Body of pancreas (tissue), 4 donors: ENCODE measurements at regions not wholly inside any gene's neighbourhood (a gene's known extent, or its start where the extent isn't known, plus 50 kb on each side); places are given as distances from the start of the nearest gene placed in this dataset.

Experiments
- ATAC-seq: fragments of 150-250 bp; one replicate; pipeline ENCODE4 v1.9.1; 2016
- DNase-seq, 4 donors: peaks; one replicate each; pipeline ENCODE4 v3.0.0-alpha.2; 2019
- H3K27ac ChIP-seq, 4 donors: fragments of 200-600 bp; sonication (generic); 1 replicate in 3 of 4; 2 replicates in 1 of 4; pipeline versions ENCODE4 v1.5.1 to v1.6.1; 2016 to 2019; ENCODE audit warnings: mild to moderate bottlenecking in 1 of 4, mixed read lengths in 1 of 4, moderate library complexity in 1 of 4
- H3K27me3 ChIP-seq, 2 donors: fragments of 200-600 bp; sonication (generic); one replicate each; pipeline ENCODE4 v1.6.0; 2016; ENCODE audit warnings: mild to moderate bottlenecking in 1 of 2
- H3K36me3 ChIP-seq, 2 donors: fragments of 200-600 bp; sonication (generic); replicated peaks in 1 of 2; 2 replicates each; pipeline ENCODE4 v1.5.1; 2016; ENCODE audit warnings: low read depth in 2 of 2; ENCODE audit not compliant: insufficient read depth in 1 of 2
- H3K4me1 ChIP-seq: fragments of 200-600 bp; sonication (generic); one replicate; pipeline ENCODE4 v1.6.0; 2016
- H3K4me3 ChIP-seq, 2 donors: fragments of 200-600 bp; sonication (generic); 1 replicate in 1 of 2; 2 replicates in 1 of 2; pipeline ENCODE4 v1.5.1; 2016 to 2019
- H3K9me3 ChIP-seq, 3 donors: fragments of 200-600 bp; sonication (generic); 1 replicate in 2 of 3; 2 replicates in 1 of 3; pipeline ENCODE4 v1.5.1; 2016
- POLR2A ChIP-seq, 3 donors: fragments of 450-650 bp; IDR thresholded peaks; one replicate each; pipeline ENCODE4 v1.6.1; 2016; ENCODE audit warnings: antibody characterized with exemption in 3 of 3, mild to moderate bottlenecking in 2 of 3
- WGBS, 2 donors: methylation state at CpG; one replicate each; pipeline ENCODE4 v1.1.5; 2017; 5-methylcytosine and 5-hydroxymethylcytosine counted together
- intact Hi-C: fragments of 100-400 bp; cut with DNase I; formaldehyde crosslinking; loops from one replicate; pipeline ENCODE4 v1.15.1; 2023
- TF ChIP-seq, protein P1 (sequence below), 7 experiments: fragments of 450-650 bp in 4 of 7; fragments of 200-600 bp in 3 of 7; sonication (generic) in 3 of 7; IDR thresholded peaks; one replicate each; pipeline ENCODE4 v1.5.1; 2016 to 2019; ENCODE audit warnings: antibody characterized with exemption in 7 of 7

DNA sequence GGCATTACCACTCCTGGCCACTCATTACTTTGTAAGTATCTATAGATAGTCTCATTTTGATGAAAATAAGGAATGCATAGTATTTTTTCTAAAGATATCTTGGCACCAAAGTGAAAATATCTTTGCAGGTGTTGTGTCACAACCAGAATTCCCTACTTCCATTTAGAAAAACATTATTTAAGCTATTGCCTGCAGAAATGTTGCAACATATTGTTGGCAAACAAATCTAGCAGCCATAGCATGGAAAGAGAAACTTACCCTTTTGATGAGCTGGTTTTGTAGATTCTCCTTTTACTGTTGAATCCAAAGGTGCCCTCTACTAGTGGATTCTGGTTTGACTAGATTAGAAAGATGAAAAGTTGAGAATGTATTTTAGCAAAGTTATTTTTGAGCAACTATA lies 138.8 kb downstream of the AREG start:
- Histone ChIP-seq H3K27me3 (no peaks in the 10 kb centered on the region), H3K36me3 (no peaks in the 10 kb centered on the region), H3K9me3 (no peaks in the 10 kb centered on the region), H3K27ac (no peak overlapping the region), H3K4me1 (no peaks in the 10 kb centered on the region), H3K4me3 (no peak overlapping the region)
- DNase-seq (no peak), ATAC-seq (no peak)
- intact Hi-C loops = no loop called here
- TF ChIP-seq, protein P1, sequence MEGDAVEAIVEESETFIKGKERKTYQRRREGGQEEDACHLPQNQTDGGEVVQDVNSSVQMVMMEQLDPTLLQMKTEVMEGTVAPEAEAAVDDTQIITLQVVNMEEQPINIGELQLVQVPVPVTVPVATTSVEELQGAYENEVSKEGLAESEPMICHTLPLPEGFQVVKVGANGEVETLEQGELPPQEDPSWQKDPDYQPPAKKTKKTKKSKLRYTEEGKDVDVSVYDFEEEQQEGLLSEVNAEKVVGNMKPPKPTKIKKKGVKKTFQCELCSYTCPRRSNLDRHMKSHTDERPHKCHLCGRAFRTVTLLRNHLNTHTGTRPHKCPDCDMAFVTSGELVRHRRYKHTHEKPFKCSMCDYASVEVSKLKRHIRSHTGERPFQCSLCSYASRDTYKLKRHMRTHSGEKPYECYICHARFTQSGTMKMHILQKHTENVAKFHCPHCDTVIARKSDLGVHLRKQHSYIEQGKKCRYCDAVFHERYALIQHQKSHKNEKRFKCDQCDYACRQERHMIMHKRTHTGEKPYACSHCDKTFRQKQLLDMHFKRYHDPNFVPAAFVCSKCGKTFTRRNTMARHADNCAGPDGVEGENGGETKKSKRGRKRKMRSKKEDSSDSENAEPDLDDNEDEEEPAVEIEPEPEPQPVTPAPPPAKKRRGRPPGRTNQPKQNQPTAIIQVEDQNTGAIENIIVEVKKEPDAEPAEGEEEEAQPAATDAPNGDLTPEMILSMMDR (IDR thresholded peaks at IDR 0.05) = no peak
- TF ChIP-seq POLR2A (IDR thresholded peaks at IDR 0.05) = no peak

DNA sequence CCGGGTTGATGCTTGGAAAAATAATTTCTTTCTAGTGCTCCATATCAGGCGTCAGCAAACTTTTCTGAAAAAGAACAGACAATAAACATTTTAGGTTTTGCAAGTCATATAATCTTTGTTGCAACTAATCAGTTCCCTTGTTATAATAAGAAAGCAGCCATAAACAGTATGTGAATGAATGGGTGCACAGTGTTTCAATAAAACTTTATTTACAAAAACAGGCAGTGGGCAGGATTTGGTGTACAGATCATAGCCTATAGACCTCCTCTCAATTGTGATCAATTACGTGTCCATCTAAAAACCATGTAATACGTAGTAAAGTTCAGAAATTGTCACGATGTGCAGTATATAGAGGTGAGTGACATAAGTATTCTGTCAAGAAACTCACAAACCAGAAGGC lies 143.4 kb downstream of the AREG start:
- no peaks in the 10 kb centered on the region for H3K9me3 ChIP-seq
- H3K4me1 ChIP-seq = no peaks in the 10 kb centered on the region
- DNase-seq (no peak), ATAC-seq (no peak)
- H3K27me3 ChIP-seq = no peaks in the 10 kb centered on the region
- H3K4me3 ChIP-seq = no peak overlapping the region
- intact Hi-C loops = no loop called here
- WGBS, 2 donors = 81 to 83% methylated on average over 5 of the region's 5 CpGs
- H3K27ac ChIP-seq = no peak overlapping the region
- H3K36me3 ChIP-seq = no peaks in the 10 kb centered on the region
- TF ChIP-seq, protein P1 (IDR thresholded peaks at IDR 0.05) = no peak
- TF ChIP-seq POLR2A (IDR thresholded peaks at IDR 0.05) = no peak

DNA sequence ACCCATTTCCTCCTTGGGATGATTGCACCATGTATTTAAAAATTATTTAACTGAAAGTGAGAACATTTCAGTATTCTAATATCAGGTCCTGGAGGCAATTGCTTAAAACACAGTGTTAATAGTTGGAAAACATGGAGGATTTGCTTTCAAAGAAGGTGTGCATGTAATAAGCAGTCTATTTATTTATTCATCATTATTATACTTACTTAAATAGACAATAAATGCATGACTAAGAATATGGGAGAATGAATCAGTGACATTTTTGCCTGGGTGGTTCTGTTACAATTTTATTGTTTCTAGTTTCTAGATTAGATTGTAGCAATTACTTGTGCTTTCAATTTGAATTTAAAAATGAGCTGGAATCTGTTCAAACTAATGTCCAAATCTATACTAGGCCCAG lies 145.5 kb downstream of the AREG start:
- H3K9me3 ChIP-seq = no peaks in the 10 kb centered on the region
- H3K4me1 ChIP-seq = no peaks in the 10 kb centered on the region
- TF ChIP-seq, protein P1 (IDR thresholded peaks at IDR 0.05) = no peak
- no peak for TF ChIP-seq POLR2A (IDR thresholded peaks at IDR 0.05)
- no peaks in the 10 kb centered on the region for H3K27me3 ChIP-seq
- intact Hi-C loops = no loop called here
- DNase-seq = no peak
- H3K36me3 ChIP-seq = no peaks in the 10 kb centered on the region
- no peak overlapping the region for H3K27ac ChIP-seq
- ATAC-seq = no peak
- H3K4me3 ChIP-seq = no peak overlapping the region

DNA sequence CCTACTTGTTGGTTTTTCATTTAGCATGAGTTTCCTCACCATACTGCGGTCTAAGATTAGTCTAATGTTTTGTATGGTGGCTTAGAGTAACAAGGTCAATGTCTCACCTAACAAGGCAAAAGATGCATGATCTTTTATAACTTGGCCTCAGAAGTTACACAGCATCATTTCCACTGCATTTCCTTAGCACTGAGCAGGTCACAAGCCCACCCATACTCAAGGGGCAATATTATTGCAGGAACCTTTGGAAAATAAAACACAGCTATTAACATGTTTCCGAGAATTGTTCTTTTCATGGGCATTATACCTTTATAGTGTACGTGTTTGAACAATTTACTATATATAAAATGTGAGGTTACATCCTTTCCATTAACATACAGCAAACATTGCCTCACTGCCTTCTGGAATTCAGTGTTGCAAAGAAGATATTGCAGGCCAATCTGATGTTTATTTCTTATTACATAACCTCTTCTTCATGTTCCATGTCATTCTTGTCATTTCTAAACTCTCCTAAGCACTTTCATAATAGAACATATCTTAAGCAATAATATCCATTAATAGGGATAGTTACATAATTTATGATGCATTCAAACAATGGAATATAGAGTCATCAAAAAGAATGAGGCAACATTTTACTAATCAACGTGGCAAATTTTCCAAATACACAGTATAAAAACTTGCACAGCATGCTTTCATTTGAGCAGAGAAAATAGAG lies 153.8 kb downstream of the AREG start:
- 69 to 80% methylated on average over 4 of the region's 4 CpGs for WGBS, 2 donors
- Histone ChIP-seq H3K9me3 (peaks cover 0 to 10% (median 0%) of the 10 kb centered on the region in 3 donors), H3K4me3 (no peak overlapping the region), H3K4me1 (no peaks in the 10 kb centered on the region), H3K36me3 (no peaks in the 10 kb centered on the region), H3K27ac (no peak overlapping the region), H3K27me3 (no peaks in the 10 kb centered on the region)
- TF ChIP-seq POLR2A (IDR thresholded peaks at IDR 0.05) = no peak
- TF ChIP-seq, protein P1 (IDR thresholded peaks at IDR 0.05) = no peak
- intact Hi-C loops = no loop called here
- ATAC-seq (no peak), DNase-seq (no peak)

DNA sequence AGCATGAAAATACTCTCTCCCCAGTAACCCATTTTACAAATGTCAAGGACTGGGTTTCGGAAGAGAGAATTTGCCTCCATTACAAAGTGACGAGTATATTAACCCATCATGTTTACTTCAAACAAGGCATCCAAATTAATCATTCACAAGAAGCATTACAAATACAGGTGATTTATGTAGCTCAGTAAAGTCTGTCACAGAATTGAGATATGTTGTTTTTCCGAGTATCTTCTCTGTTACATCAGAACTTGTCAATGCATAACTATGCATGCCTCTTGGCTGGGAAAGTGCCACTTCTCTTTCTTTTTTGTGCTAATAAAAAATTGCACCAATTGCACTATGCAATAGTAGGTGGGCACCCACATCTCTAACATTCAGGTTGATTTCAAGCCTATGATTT lies 158.2 kb downstream of the AREG start:
- intact Hi-C loops = no loop called here
- H3K4me3 ChIP-seq = no peak overlapping the region
- H3K27me3 ChIP-seq = no peaks in the 10 kb centered on the region
- H3K9me3 ChIP-seq = no peaks in the 10 kb centered on the region
- no peaks in the 10 kb centered on the region for H3K36me3 ChIP-seq
- no peaks in the 10 kb centered on the region for H3K4me1 ChIP-seq
- no peak overlapping the region for H3K27ac ChIP-seq
- TF ChIP-seq POLR2A (IDR thresholded peaks at IDR 0.05) = no peak
- TF ChIP-seq, protein P1 (IDR thresholded peaks at IDR 0.05) = no peak
- 58 to 72% methylated on average over 3 of the region's 3 CpGs for WGBS, 2 donors
- ATAC-seq (no peak), DNase-seq (no peak)
